ENCODE measurements at regions not wholly inside any gene's neighbourhood (a gene's known extent, or its start where the extent isn't known, plus 50 kb on each side); places are given as distances from the start of the nearest gene placed in this dataset.

- no peak overlapping the region for H3K27ac ChIP-seq (ENCODE audit: low read length)
Measured at GRCh38 chr1:91591175-91591974, 90.7 kb downstream of the CDC7 start.

GRCh38 chr1:91592716-91593477 is 92.2 kb downstream of the CDC7 start:
- no peak for DNase-seq
- no peaks in the 10 kb centered on the region for H3K9me3 ChIP-seq (replicated peaks; ENCODE audit: control insufficient read depth, low read depth, low read length)
- 95% methylated on average over 4 of the region's 5 CpGs for WGBS (ENCODE audit: insufficient coverage)
- H3K27ac ChIP-seq (ENCODE audit: low read length), result no peak overlapping the region
- H3K4me3 ChIP-seq (ENCODE audit: low read length), result no peak overlapping the region
- peaks cover 3% of the 10 kb centered on the region for H3K4me1 ChIP-seq (ENCODE audit: control insufficient read depth, insufficient read depth, low read length)
- no peaks in the 10 kb centered on the region for H3K27me3 ChIP-seq (ENCODE audit: control insufficient read depth, insufficient read depth, low read length)
- H3K36me3 ChIP-seq (ENCODE audit: control insufficient read depth, insufficient read depth, low read length), result no peaks in the 10 kb centered on the region

More at GRCh38 chr1:91591175-91591974, 90.7 kb downstream of the CDC7 start:
- peak; percentile 42 for DNase-seq
- Histone ChIP-seq H3K36me3 (ENCODE audit: control insufficient read depth, insufficient read depth, low read length) (no peaks in the 10 kb centered on the region), H3K4me3 (ENCODE audit: low read length) (no peak overlapping the region), H3K27me3 (ENCODE audit: control insufficient read depth, insufficient read depth, low read length) (no peaks in the 10 kb centered on the region), H3K9me3 (replicated peaks; ENCODE audit: control insufficient read depth, low read depth, low read length) (no peaks in the 10 kb centered on the region), H3K4me1 (ENCODE audit: control insufficient read depth, insufficient read depth, low read length) (peaks cover 3% of the 10 kb centered on the region)
- WGBS (ENCODE audit: insufficient coverage), result 58% methylated on average over 10 of the region's 13 CpGs

- no peaks in the 10 kb centered on the region for H3K27me3 ChIP-seq (ENCODE audit: control insufficient read depth, insufficient read depth, low read length)
- no peaks in the 10 kb centered on the region for H3K9me3 ChIP-seq (replicated peaks; ENCODE audit: control insufficient read depth, low read depth, low read length)
- no peaks in the 10 kb centered on the region for H3K36me3 ChIP-seq (ENCODE audit: control insufficient read depth, insufficient read depth, low read length)
- H3K27ac ChIP-seq (ENCODE audit: low read length), result no peak overlapping the region
- H3K4me3 ChIP-seq (ENCODE audit: low read length), result no peak overlapping the region
- peaks cover 3% of the 10 kb centered on the region for H3K4me1 ChIP-seq (ENCODE audit: control insufficient read depth, insufficient read depth, low read length)
- no peak for DNase-seq
- WGBS (ENCODE audit: insufficient coverage), result 91% methylated on average over 10 of the region's 11 CpGs
Measured at GRCh38 chr1:91594383-91595055, 93.9 kb downstream of the CDC7 start.

- DNase-seq, result no peak
- Histone ChIP-seq H3K4me1 (ENCODE audit: control insufficient read depth, insufficient read depth, low read length) (peaks cover under 1% of the 10 kb centered on the region), H3K9me3 (replicated peaks; ENCODE audit: control insufficient read depth, low read depth, low read length) (no peaks in the 10 kb centered on the region), H3K4me3 (ENCODE audit: low read length) (no peak overlapping the region), H3K27ac (ENCODE audit: low read length) (no peak overlapping the region), H3K36me3 (ENCODE audit: control insufficient read depth, insufficient read depth, low read length) (no peaks in the 10 kb centered on the region), H3K27me3 (ENCODE audit: control insufficient read depth, insufficient read depth, low read length) (no peaks in the 10 kb centered on the region)
- WGBS (ENCODE audit: insufficient coverage), result no CpG with 5 or more reads among the region's 1 CpG
Measured at GRCh38 chr1:91596474-91596873, 95.8 kb downstream of the CDC7 start.

- no peak overlapping the region for H3K27ac ChIP-seq (ENCODE audit: low read length)
- no peaks in the 10 kb centered on the region for H3K9me3 ChIP-seq (replicated peaks; ENCODE audit: control insufficient read depth, low read depth, low read length)
- H3K4me1 ChIP-seq (ENCODE audit: control insufficient read depth, insufficient read depth, low read length), result peaks cover 7% of the 10 kb centered on the region
- no peaks in the 10 kb centered on the region for H3K27me3 ChIP-seq (ENCODE audit: control insufficient read depth, insufficient read depth, low read length)
- H3K4me3 ChIP-seq (ENCODE audit: low read length), result no peak overlapping the region
- H3K36me3 ChIP-seq (ENCODE audit: control insufficient read depth, insufficient read depth, low read length), result no peaks in the 10 kb centered on the region
- WGBS (ENCODE audit: insufficient coverage), result no CpG with 5 or more reads among the region's 2 CpGs
- no peak for DNase-seq
Measured at GRCh38 chr1:91597215-91597614, 96.6 kb downstream of the CDC7 start.

GRCh38 chr1:91600431-91601337 is 100.0 kb downstream of the CDC7 start:
- 51% methylated on average over 4 of the region's 11 CpGs for WGBS (ENCODE audit: insufficient coverage)
- no peak for DNase-seq
- Histone ChIP-seq H3K36me3 (ENCODE audit: control insufficient read depth, insufficient read depth, low read length) (no peaks in the 10 kb centered on the region), H3K27ac (ENCODE audit: low read length) (no peak overlapping the region), H3K27me3 (ENCODE audit: control insufficient read depth, insufficient read depth, low read length) (no peaks in the 10 kb centered on the region), H3K4me3 (ENCODE audit: low read length) (no peak overlapping the region), H3K9me3 (replicated peaks; ENCODE audit: control insufficient read depth, low read depth, low read length) (no peaks in the 10 kb centered on the region), H3K4me1 (ENCODE audit: control insufficient read depth, insufficient read depth, low read length) (peaks cover 20% of the 10 kb centered on the region)

GRCh38 chr1:91601554-91602376 is 101.1 kb downstream of the CDC7 start:
- 43% methylated on average over 4 of the region's 12 CpGs for WGBS (ENCODE audit: insufficient coverage)
- Histone ChIP-seq H3K9me3 (replicated peaks; ENCODE audit: control insufficient read depth, low read depth, low read length) (no peaks in the 10 kb centered on the region), H3K4me3 (ENCODE audit: low read length) (no peak overlapping the region), H3K4me1 (ENCODE audit: control insufficient read depth, insufficient read depth, low read length) (peaks cover 20% of the 10 kb centered on the region), H3K36me3 (ENCODE audit: control insufficient read depth, insufficient read depth, low read length) (no peaks in the 10 kb centered on the region), H3K27me3 (ENCODE audit: control insufficient read depth, insufficient read depth, low read length) (no peaks in the 10 kb centered on the region), H3K27ac (ENCODE audit: low read length) (peak overlapping the region; percentile 67)
- peak; percentile 73 for DNase-seq

- Histone ChIP-seq H3K27ac (ENCODE audit: low read length) (no peak overlapping the region), H3K36me3 (ENCODE audit: control insufficient read depth, insufficient read depth, low read length) (no peaks in the 10 kb centered on the region), H3K9me3 (replicated peaks; ENCODE audit: control insufficient read depth, low read depth, low read length) (no peaks in the 10 kb centered on the region), H3K4me3 (ENCODE audit: low read length) (no peak overlapping the region), H3K4me1 (ENCODE audit: control insufficient read depth, insufficient read depth, low read length) (peaks cover 20% of the 10 kb centered on the region), H3K27me3 (ENCODE audit: control insufficient read depth, insufficient read depth, low read length) (no peaks in the 10 kb centered on the region)
- no peak for DNase-seq
- WGBS (ENCODE audit: insufficient coverage), result 80% methylated on average over 2 of the region's 4 CpGs
Measured at GRCh38 chr1:91603409-91603808, 102.8 kb downstream of the CDC7 start.

- no peaks in the 10 kb centered on the region for H3K36me3 ChIP-seq (ENCODE audit: control insufficient read depth, insufficient read depth, low read length)
- DNase-seq, result peak; percentile 93
- WGBS (ENCODE audit: insufficient coverage), result 0% methylated on average over 4 of the region's 7 CpGs
- H3K9me3 ChIP-seq (replicated peaks; ENCODE audit: control insufficient read depth, low read depth, low read length), result no peaks in the 10 kb centered on the region
- peaks cover 20% of the 10 kb centered on the region for H3K4me1 ChIP-seq (ENCODE audit: control insufficient read depth, insufficient read depth, low read length)
- no peak overlapping the region for H3K4me3 ChIP-seq (ENCODE audit: low read length)
- H3K27ac ChIP-seq (ENCODE audit: low read length), result peak overlapping the region; percentile 90
- H3K27me3 ChIP-seq (ENCODE audit: control insufficient read depth, insufficient read depth, low read length), result no peaks in the 10 kb centered on the region
Measured at GRCh38 chr1:91604632-91605031, 104.0 kb downstream of the CDC7 start.
